Astrocyte (in vitro differentiated cells and primary cell): ENCODE measurements at regions not wholly inside any gene's neighbourhood (a gene's known extent, or its start where the extent isn't known, plus 50 kb on each side); places are given as distances from the start of the nearest gene placed in this dataset.

Experiments used
- DNase-seq: peaks from one replicate; pipeline ENCODE4 v3.0.0-alpha.2; 2010; ENCODE audit warnings: low read depth
- FAIRE-seq: peaks from 2 replicates; lab custom pipeline; 2011; peaks lifted over from hg19 to GRCh38; lab: Jason Lieb, UNC
- H2AFZ ChIP-seq: 2 replicates; pipeline ENCODE4 v1.6.0; 2012; ENCODE audit warnings: low read depth, low read length, inconsistent platforms
- H3K27ac ChIP-seq: 2 replicates; pipeline ENCODE4 v1.5.1; 2011; ENCODE audit warnings: low read depth, low read length, inconsistent platforms
- H3K27me3 ChIP-seq: 2 replicates; pipeline ENCODE4 v1.6.0; 2011; ENCODE audit warnings: low read length, inconsistent platforms; ENCODE audit not compliant: insufficient read depth
- H3K36me3 ChIP-seq: 2 replicates; pipeline ENCODE4 v1.5.1; 2011; ENCODE audit warnings: low read length, inconsistent platforms; ENCODE audit not compliant: insufficient read depth
- H3K4me1 ChIP-seq: 2 replicates; pipeline ENCODE4 v1.5.1; 2011; ENCODE audit warnings: low read length, inconsistent platforms; ENCODE audit not compliant: insufficient read depth
- H3K4me2 ChIP-seq: 2 replicates; pipeline ENCODE4 v1.6.0; 2012; ENCODE audit warnings: low read length, inconsistent platforms
- H3K4me3 ChIP-seq: 2 replicates; pipeline ENCODE4 v1.5.1; 2011; ENCODE audit warnings: low read depth, mild to moderate bottlenecking, low read length, inconsistent platforms; ENCODE audit not compliant: insufficient read depth
- H3K79me2 ChIP-seq: 2 replicates; pipeline ENCODE4 v1.6.0; 2012; ENCODE audit warnings: mild to moderate bottlenecking, low read length, inconsistent platforms; ENCODE audit not compliant: insufficient read depth
- H3K9ac ChIP-seq: 2 replicates; pipeline ENCODE4 v1.6.0; 2012; ENCODE audit warnings: mild to moderate bottlenecking, low read length, inconsistent platforms
- H3K9me3 ChIP-seq: 2 replicates; pipeline ENCODE4 v1.5.1; 2012; ENCODE audit warnings: low read depth, mild to moderate bottlenecking, low read length, inconsistent platforms; ENCODE audit not compliant: insufficient read depth
- H4K20me1 ChIP-seq: 2 replicates; pipeline ENCODE4 v1.6.0; 2012; ENCODE audit warnings: low read length, inconsistent platforms; ENCODE audit not compliant: insufficient read depth
- H3K27ac Mint-ChIP-seq: one replicate; pipeline ENCODE4 v1.8.0; 2021; ENCODE audit warnings: mild to moderate bottlenecking, mixed read lengths; ENCODE audit not compliant: unreplicated experiment
- H3K27me3 Mint-ChIP-seq: one replicate; pipeline ENCODE4 v1.8.0; 2021; ENCODE audit warnings: low read depth, mixed read lengths; ENCODE audit not compliant: unreplicated experiment
- H3K36me3 Mint-ChIP-seq: one replicate; pipeline ENCODE4 v1.8.0; 2021; ENCODE audit warnings: low read depth, mixed read lengths; ENCODE audit not compliant: unreplicated experiment
- H3K4me1 Mint-ChIP-seq: one replicate; pipeline ENCODE4 v1.8.0; 2021; ENCODE audit warnings: low read depth, mixed read lengths; ENCODE audit not compliant: unreplicated experiment
- H3K4me3 Mint-ChIP-seq: one replicate; pipeline ENCODE4 v1.8.0; 2021; ENCODE audit warnings: mild to moderate bottlenecking, moderate library complexity, mixed read lengths; ENCODE audit not compliant: unreplicated experiment
- H3K9me3 Mint-ChIP-seq: one replicate; pipeline ENCODE4 v1.8.0; 2021; ENCODE audit warnings: mild to moderate bottlenecking, mixed read lengths; ENCODE audit not compliant: unreplicated experiment
- EZH2 ChIP-seq: IDR thresholded peaks from 2 replicates; pipeline ENCODE4 v1.6.1; 2012; ENCODE audit warnings: mild to moderate bottlenecking, low read length, inconsistent platforms; ENCODE audit not compliant: insufficient read depth
- TF ChIP-seq, protein P1 (sequence below): IDR thresholded peaks from 2 replicates; pipeline ENCODE4 v1.5.1; 2011; ENCODE audit warnings: low read depth, mild to moderate bottlenecking, inconsistent platforms, low read length, moderate library complexity; ENCODE audit not compliant: insufficient read depth

DNA sequence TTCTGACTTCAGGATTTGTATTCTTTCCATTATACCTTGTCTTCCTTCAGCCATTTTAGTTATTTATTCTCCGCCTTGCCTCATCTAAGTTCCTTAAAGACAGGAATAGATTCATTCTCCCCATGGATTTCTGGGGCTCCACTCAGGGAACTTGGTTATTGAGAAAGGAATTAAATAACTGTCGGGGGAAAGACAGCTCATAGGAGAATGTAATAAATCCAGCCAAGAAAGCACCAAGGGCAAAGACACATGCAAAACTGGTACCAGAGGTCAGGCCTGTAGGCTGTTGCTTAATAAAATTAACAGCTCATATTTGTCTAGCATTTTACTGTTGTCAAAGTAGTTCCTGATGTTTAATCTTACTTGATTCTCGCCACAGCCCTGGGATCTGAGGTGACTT is 357.2 kb downstream of the TMEM38B start:
- no peaks in the 10 kb centered on the region for H3K79me2 ChIP-seq
- H3K27ac ChIP-seq, result no peak overlapping the region
- TF ChIP-seq, protein P1, sequence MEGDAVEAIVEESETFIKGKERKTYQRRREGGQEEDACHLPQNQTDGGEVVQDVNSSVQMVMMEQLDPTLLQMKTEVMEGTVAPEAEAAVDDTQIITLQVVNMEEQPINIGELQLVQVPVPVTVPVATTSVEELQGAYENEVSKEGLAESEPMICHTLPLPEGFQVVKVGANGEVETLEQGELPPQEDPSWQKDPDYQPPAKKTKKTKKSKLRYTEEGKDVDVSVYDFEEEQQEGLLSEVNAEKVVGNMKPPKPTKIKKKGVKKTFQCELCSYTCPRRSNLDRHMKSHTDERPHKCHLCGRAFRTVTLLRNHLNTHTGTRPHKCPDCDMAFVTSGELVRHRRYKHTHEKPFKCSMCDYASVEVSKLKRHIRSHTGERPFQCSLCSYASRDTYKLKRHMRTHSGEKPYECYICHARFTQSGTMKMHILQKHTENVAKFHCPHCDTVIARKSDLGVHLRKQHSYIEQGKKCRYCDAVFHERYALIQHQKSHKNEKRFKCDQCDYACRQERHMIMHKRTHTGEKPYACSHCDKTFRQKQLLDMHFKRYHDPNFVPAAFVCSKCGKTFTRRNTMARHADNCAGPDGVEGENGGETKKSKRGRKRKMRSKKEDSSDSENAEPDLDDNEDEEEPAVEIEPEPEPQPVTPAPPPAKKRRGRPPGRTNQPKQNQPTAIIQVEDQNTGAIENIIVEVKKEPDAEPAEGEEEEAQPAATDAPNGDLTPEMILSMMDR, result no peak
- no peak for TF ChIP-seq EZH2
- H3K4me3 Mint-ChIP-seq, result no peak overlapping the region
- H3K9me3 Mint-ChIP-seq, result peaks cover 3% of the 10 kb centered on the region
- H3K4me1 Mint-ChIP-seq, result no peaks in the 10 kb centered on the region
- DNase-seq (no peak), FAIRE-seq (no peak)
- no peak overlapping the region for H3K4me3 ChIP-seq
- H3K27me3 Mint-ChIP-seq, result no peaks in the 10 kb centered on the region
- no peak overlapping the region for H2AFZ ChIP-seq
- H3K36me3 ChIP-seq, result no peaks in the 10 kb centered on the region
- no peaks in the 10 kb centered on the region for H3K36me3 Mint-ChIP-seq
- no peaks in the 10 kb centered on the region for H3K27me3 ChIP-seq
- no peaks in the 10 kb centered on the region for H3K4me1 ChIP-seq
- H3K9ac ChIP-seq, result no peak overlapping the region
- H3K27ac Mint-ChIP-seq, result no peak overlapping the region
- no peaks in the 10 kb centered on the region for H4K20me1 ChIP-seq
- H3K9me3 ChIP-seq, result no peaks in the 10 kb centered on the region
- no peak overlapping the region for H3K4me2 ChIP-seq

DNA sequence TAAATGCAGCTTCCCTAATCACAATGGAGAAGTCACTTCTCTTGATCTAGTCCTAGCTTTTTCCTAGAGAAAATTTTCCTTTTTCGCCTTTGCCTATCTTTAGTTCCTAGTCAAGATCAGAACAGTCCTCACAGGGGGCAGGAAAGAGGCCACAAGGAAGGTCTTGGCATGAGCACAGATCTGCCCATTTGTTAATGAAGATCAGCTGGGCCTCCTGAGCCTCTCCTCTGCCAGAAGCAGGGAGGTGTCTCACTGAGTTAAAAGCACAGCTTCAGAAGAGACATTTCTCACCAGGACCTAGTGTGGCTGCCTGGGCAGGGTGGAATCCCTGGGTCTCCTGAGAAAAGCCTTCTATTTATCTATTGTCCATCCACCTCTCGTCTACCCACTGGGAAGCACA is 357.8 kb downstream of the TMEM38B start:
- H3K36me3 ChIP-seq, result no peaks in the 10 kb centered on the region
- no peak overlapping the region for H3K4me2 ChIP-seq
- no peak for DNase-seq
- H4K20me1 ChIP-seq, result no peaks in the 10 kb centered on the region
- H2AFZ ChIP-seq, result no peak overlapping the region
- no peaks in the 10 kb centered on the region for H3K4me1 Mint-ChIP-seq
- H3K4me3 Mint-ChIP-seq, result no peak overlapping the region
- H3K27me3 ChIP-seq, result no peaks in the 10 kb centered on the region
- no peaks in the 10 kb centered on the region for H3K4me1 ChIP-seq
- H3K9me3 Mint-ChIP-seq, result peaks cover 1% of the 10 kb centered on the region
- no peaks in the 10 kb centered on the region for H3K27me3 Mint-ChIP-seq
- H3K27ac ChIP-seq, result no peak overlapping the region
- FAIRE-seq, result no peak
- no peak overlapping the region for H3K27ac Mint-ChIP-seq
- no peaks in the 10 kb centered on the region for H3K36me3 Mint-ChIP-seq
- no peak for TF ChIP-seq EZH2
- TF ChIP-seq, protein P1, result no peak
- no peak overlapping the region for H3K9ac ChIP-seq
- H3K9me3 ChIP-seq, result no peaks in the 10 kb centered on the region
- no peaks in the 10 kb centered on the region for H3K79me2 ChIP-seq
- H3K4me3 ChIP-seq, result no peak overlapping the region

DNA sequence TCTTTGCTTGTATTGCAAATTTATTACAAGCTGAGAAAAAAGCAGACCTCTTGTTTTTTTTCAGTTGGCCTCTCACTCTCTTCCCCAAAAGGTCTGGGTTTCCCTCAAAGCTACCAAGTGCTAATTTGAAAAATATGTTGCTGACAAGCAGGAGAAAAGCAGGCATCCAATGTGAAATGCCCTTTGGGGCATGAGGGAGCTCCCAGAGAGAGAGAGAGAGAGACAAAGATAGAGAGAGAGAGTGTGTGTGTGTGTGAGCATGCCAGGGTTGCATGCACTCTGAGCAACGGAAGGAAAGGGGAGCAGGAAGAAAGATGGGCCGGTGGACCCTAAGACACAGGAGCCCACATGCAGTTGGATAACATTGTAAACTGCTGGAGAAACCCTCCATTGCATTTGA is 358.4 kb downstream of the TMEM38B start:
- no peak for DNase-seq

More for the DNA sequence above, 358.4 kb downstream of the TMEM38B start:
- Histone ChIP-seq H3K4me2 (no peak overlapping the region), H4K20me1 (no peaks in the 10 kb centered on the region), H3K4me3 (no peak overlapping the region), H3K9me3 (no peaks in the 10 kb centered on the region), H3K9ac (no peak overlapping the region), H3K79me2 (no peaks in the 10 kb centered on the region), H3K4me1 (no peaks in the 10 kb centered on the region), H3K27me3 (no peaks in the 10 kb centered on the region), H3K36me3 (no peaks in the 10 kb centered on the region), H3K27ac (no peak overlapping the region), H2AFZ (no peak overlapping the region)
- Mint-ChIP-seq H3K9me3 (no peaks in the 10 kb centered on the region), H3K36me3 (no peaks in the 10 kb centered on the region), H3K27me3 (no peaks in the 10 kb centered on the region), H3K4me3 (no peak overlapping the region), H3K27ac (no peak overlapping the region), H3K4me1 (no peaks in the 10 kb centered on the region)
- TF ChIP-seq EZH2, result no peak
- TF ChIP-seq, protein P1, result no peak
- no peak for FAIRE-seq
